Non-pigmented ciliary epithelial cell (primary cell): ENCODE measurements at regions not wholly inside any gene's neighbourhood (a gene's known extent, or its start where the extent isn't known, plus 50 kb on each side); places are given as distances from the start of the nearest gene placed in this dataset.
"Not testable (repeated sequence)": the region's sequence is repeated elsewhere in the genome, so short reads cannot be mapped to it uniquely, and the experiment has no call there.

Experiments
- DNase-seq: peaks from one replicate; pipeline ENCODE4 v3.0.0-alpha.2; 2010; ENCODE audit warnings: low read depth

- peak; percentile 22 for DNase-seq
These were observed 139.6 kb downstream of the MYLK4 start for GRCh38 chr6:2611092-2611491.

- no peak for DNase-seq
These were observed 142.2 kb downstream of the MYLK4 start for GRCh38 chr6:2608503-2608902.

- no peak for DNase-seq
These were observed 150.4 kb downstream of the MYLK4 start for GRCh38 chr6:2600363-2600762.

GRCh38 chr6:2599817-2600216 is 150.9 kb downstream of the MYLK4 start:
- DNase-seq, result no peak

GRCh38 chr6:2598867-2599266 is 151.9 kb downstream of the MYLK4 start:
- no peak for DNase-seq

- DNase-seq, result no peak
These were observed 152.7 kb downstream of the MYLK4 start for GRCh38 chr6:2597991-2598390.

GRCh38 chr6:2597457-2597856 is 153.3 kb downstream of the MYLK4 start:
- not testable (repeated sequence) for DNase-seq

GRCh38 chr6:2596222-2596621 is 154.5 kb downstream of the MYLK4 start:
- DNase-seq, result no peak

- no peak for DNase-seq
These were observed 155.9 kb downstream of the MYLK4 start for GRCh38 chr6:2594868-2595267.

GRCh38 chr6:2593167-2593566 is 157.6 kb downstream of the MYLK4 start:
- no peak for DNase-seq

- DNase-seq, result no peak
These were observed 161.5 kb downstream of the MYLK4 start for GRCh38 chr6:2589171-2589661.

GRCh38 chr6:2583459-2583858 is 167.3 kb downstream of the MYLK4 start:
- DNase-seq, result no peak

- no peak for DNase-seq
These were observed 168.5 kb downstream of the MYLK4 start for GRCh38 chr6:2582268-2582667.

- DNase-seq, result no peak
These were observed 169.1 kb downstream of the MYLK4 start for GRCh38 chr6:2581611-2582010.

- DNase-seq, result no peak
These were observed 169.7 kb downstream of the MYLK4 start for GRCh38 chr6:2581011-2581410.

- DNase-seq, result no peak
These were observed 170.7 kb downstream of the MYLK4 start for GRCh38 chr6:2579804-2580570.

GRCh38 chr6:2579241-2579761 is 171.4 kb downstream of the MYLK4 start:
- DNase-seq, result no peak

GRCh38 chr6:2578767-2579166 is 172.0 kb downstream of the MYLK4 start:
- no peak for DNase-seq

- DNase-seq, result no peak
These were observed 174.2 kb downstream of the MYLK4 start for GRCh38 chr6:2576499-2576898.

GRCh38 chr6:2575236-2575635 is 175.5 kb downstream of the MYLK4 start:
- no peak for DNase-seq

GRCh38 chr6:2569420-2569819 is 181.3 kb downstream of the MYLK4 start:
- DNase-seq, result not testable (repeated sequence)

- DNase-seq, result no peak
These were observed 184.7 kb downstream of the MYLK4 start for GRCh38 chr6:2566048-2566447.

- no peak for DNase-seq
These were observed 185.2 kb downstream of the MYLK4 start for GRCh38 chr6:2565499-2565898.

- no peak for DNase-seq
These were observed 187.1 kb downstream of the MYLK4 start for GRCh38 chr6:2563635-2564034.
